GM12891 (cell line): ENCODE measurements at regions not wholly inside any gene's neighbourhood (a gene's known extent, or its start where the extent isn't known, plus 50 kb on each side); places are given as distances from the start of the nearest gene placed in this dataset.
"Not testable (repeated sequence)": the region's sequence is repeated elsewhere in the genome, so short reads cannot be mapped to it uniquely, and the experiment has no call there.

Source experiments
- DNase-seq: peaks from one replicate; pipeline ENCODE4 v3.0.0; 2011; ENCODE audit warnings: low spot score; ENCODE audit not compliant: insufficient read length
- FAIRE-seq: peaks from 2 replicates; lab custom pipeline; 2011; peaks lifted over from hg19 to GRCh38; lab: Jason Lieb, UNC
- PAX5 ChIP-seq: IDR thresholded peaks from 2 replicates; pipeline ENCODE4 v1.6.1; 2011; ENCODE audit warnings: low read length, moderate library complexity, mild to moderate bottlenecking; ENCODE audit not compliant: insufficient read depth, severe bottlenecking
- POLR2A ChIP-seq: IDR thresholded peaks from 2 replicates; pipeline ENCODE4 v1.6.1; 2011; ENCODE audit warnings: low read depth, low read length, control low read depth
- POLR2AphosphoS5 ChIP-seq: IDR thresholded peaks from 2 replicates; pipeline ENCODE4 v1.6.1; 2011; ENCODE audit warnings: low read depth, low read length, control low read depth
- POU2F2 ChIP-seq: IDR thresholded peaks from 2 replicates; pipeline ENCODE4 v1.6.1; 2011; ENCODE audit warnings: low read depth, mild to moderate bottlenecking, control low read depth, low read length, moderate library complexity
- SPI1 ChIP-seq: IDR thresholded peaks from 2 replicates; pipeline ENCODE4 v1.6.1; 2011; ENCODE audit warnings: low read depth, low read length, control low read depth
- TAF1 ChIP-seq: IDR thresholded peaks from 2 replicates; pipeline ENCODE4 v1.6.1; 2011; ENCODE audit warnings: low read depth, low read length, control low read depth

- DNase-seq (no peak), FAIRE-seq (no peak)
- no peak for TF ChIP-seq TAF1
- TF ChIP-seq POLR2AphosphoS5 = no peak
- TF ChIP-seq PAX5 = no peak
- TF ChIP-seq POU2F2 = no peak
- TF ChIP-seq SPI1 = no peak
- no peak for TF ChIP-seq POLR2A
Measured at GRCh38 chr16:5319799-5320198, 222.2 kb upstream of the EEF2KMT start.

- TF ChIP-seq PAX5 = no peak
- TF ChIP-seq TAF1 = no peak
- TF ChIP-seq POLR2AphosphoS5 = no peak
- no peak for TF ChIP-seq POU2F2
- no peak for TF ChIP-seq SPI1
- no peak for TF ChIP-seq POLR2A
- DNase-seq (no peak), FAIRE-seq (no peak)
Measured at GRCh38 chr16:5315914-5316313, 218.3 kb upstream of the EEF2KMT start.

- FAIRE-seq (no peak), DNase-seq (no peak)
- TF ChIP-seq POLR2AphosphoS5 = no peak
- TF ChIP-seq TAF1 = no peak
- TF ChIP-seq PAX5 = no peak
- TF ChIP-seq POLR2A = no peak
- TF ChIP-seq POU2F2 = no peak
- TF ChIP-seq SPI1 = no peak
Measured at GRCh38 chr16:5314377-5314776, 216.8 kb upstream of the EEF2KMT start.

GRCh38 chr16:5309946-5310611, 212.5 kb upstream of the EEF2KMT start:
- FAIRE-seq (no peak), DNase-seq (no peak)
- TF ChIP-seq POU2F2 = no peak
- no peak for TF ChIP-seq POLR2AphosphoS5
- no peak for TF ChIP-seq TAF1
- TF ChIP-seq SPI1 = no peak
- no peak for TF ChIP-seq POLR2A
- TF ChIP-seq PAX5 = no peak

- TF ChIP-seq POLR2AphosphoS5 (no peak), POLR2A (no peak), POU2F2 (no peak), TAF1 (no peak), SPI1 (no peak)
- FAIRE-seq (no peak), DNase-seq (no peak)
Measured at GRCh38 chr16:5305023-5305422, 207.4 kb upstream of the EEF2KMT start.

GRCh38 chr16:5302372-5303114, 204.9 kb upstream of the EEF2KMT start:
- DNase-seq (no peak), FAIRE-seq (no peak)
- no peak for TF ChIP-seq PAX5
- TF ChIP-seq POLR2AphosphoS5 = no peak
- no peak for TF ChIP-seq POLR2A
- no peak for TF ChIP-seq SPI1
- TF ChIP-seq POU2F2 = no peak
- no peak for TF ChIP-seq TAF1

- TF ChIP-seq POLR2AphosphoS5 = no peak
- TF ChIP-seq POLR2A = no peak
- TF ChIP-seq POU2F2 = no peak
- TF ChIP-seq PAX5 = no peak
- TF ChIP-seq TAF1 = no peak
- no peak for TF ChIP-seq SPI1
- no peak for DNase-seq
- FAIRE-seq = no peak
Measured at GRCh38 chr16:5298202-5298601, 200.6 kb upstream of the EEF2KMT start.

GRCh38 chr16:5296176-5296575, 198.6 kb upstream of the EEF2KMT start:
- DNase-seq = no peak
- no peak for FAIRE-seq
- TF ChIP-seq POLR2A (no peak), PAX5 (no peak), TAF1 (no peak), POU2F2 (no peak), SPI1 (no peak), POLR2AphosphoS5 (no peak)

GRCh38 chr16:5295304-5295703, 197.7 kb upstream of the EEF2KMT start:
- not testable (repeated sequence) for DNase-seq, FAIRE-seq

- not testable (repeated sequence) for DNase-seq, FAIRE-seq
Measured at GRCh38 chr16:5282152-5282551, 184.6 kb upstream of the EEF2KMT start.
